Stimulated activated naive CD8-positive, alpha-beta T cell treated with anti-CD3 and anti-CD28 coated beads, Interleukin-15, amount 100 ng/mL, for 72 hours (primary cell): ENCODE measurements at regions not wholly inside any gene's neighbourhood (a gene's known extent, or its start where the extent isn't known, plus 50 kb on each side); places are given as distances from the start of the nearest gene placed in this dataset.
A peak's percentile ranks its signal among the peaks of the same experiment; 100 is the strongest.
"Not testable (repeated sequence)": the region's sequence is repeated elsewhere in the genome, so short reads cannot be mapped to it uniquely, and the experiment has no call there.

Experiments
- ATAC-seq: fragments of 150-1000 bp; cut with Tn5 transposase; 2 replicates; pipeline ENCODE4 v1.10.0; 2021; ENCODE audit warnings: mild to moderate bottlenecking, moderate library complexity
- DNase-seq, 2 donors: peaks; one replicate each; pipeline ENCODE4 v3.0.0; 2021 to 2022
- H3K27ac Mint-ChIP-seq, 2 donors: one replicate each; pipeline ENCODE4 v1.8.0; 2022; ENCODE audit warnings: mild to moderate bottlenecking in 2 of 2, mixed read lengths in 2 of 2, moderate library complexity in 2 of 2
- H3K27me3 Mint-ChIP-seq: one replicate; pipeline ENCODE4 v1.8.0; 2022; ENCODE audit warnings: mixed read lengths
- H3K4me1 Mint-ChIP-seq: one replicate; pipeline ENCODE4 v1.8.0; 2022; ENCODE audit warnings: mild to moderate bottlenecking, mixed read lengths
- H3K4me3 Mint-ChIP-seq, 2 donors: one replicate each; pipeline ENCODE4 v1.8.0; 2022; ENCODE audit warnings: mild to moderate bottlenecking in 2 of 2, mixed read lengths in 2 of 2, moderate library complexity in 1 of 2
- H3K9me3 Mint-ChIP-seq, 2 donors: one replicate each; pipeline ENCODE4 v1.8.0; 2022; ENCODE audit warnings: mixed read lengths in 2 of 2

GRCh38 chr20:1735417-1736089, 78.0 kb upstream of the SIRPG start:
- no peak overlapping the region for H3K27ac Mint-ChIP-seq
- no peaks in the 10 kb centered on the region for H3K9me3 Mint-ChIP-seq
- no peak for DNase-seq
- H3K4me3 Mint-ChIP-seq, result no peak overlapping the region
- no peaks in the 10 kb centered on the region for H3K4me1 Mint-ChIP-seq
- peak; percentile 60 for ATAC-seq
- no peaks in the 10 kb centered on the region for H3K27me3 Mint-ChIP-seq

- no peaks in the 10 kb centered on the region for H3K4me1 Mint-ChIP-seq
- no peaks in the 10 kb centered on the region for H3K9me3 Mint-ChIP-seq
- ATAC-seq (peak; percentile 87), DNase-seq (no peak)
- no peaks in the 10 kb centered on the region for H3K27me3 Mint-ChIP-seq
- H3K4me3 Mint-ChIP-seq, result peak overlapping the region; percentile 7 to 39
- no peak overlapping the region for H3K27ac Mint-ChIP-seq
These were observed 76.8 kb upstream of the SIRPG start for GRCh38 chr20:1734269-1734858.

- ATAC-seq (peak; percentile 67), DNase-seq (peak; percentile 15 to 39)
- H3K9me3 Mint-ChIP-seq, H3K4me1 Mint-ChIP-seq, H3K27me3 Mint-ChIP-seq: not testable (repeated sequence)
- peak overlapping the region; percentile 89 to 91 for H3K27ac Mint-ChIP-seq
- H3K4me3 Mint-ChIP-seq, result peak overlapping the region; percentile 77 to 79
These were observed 74.3 kb upstream of the SIRPG start for GRCh38 chr20:1731828-1732375.

GRCh38 chr20:1730981-1731711, 73.6 kb upstream of the SIRPG start:
- ATAC-seq, H3K4me1 Mint-ChIP-seq, DNase-seq, H3K27me3 Mint-ChIP-seq, H3K9me3 Mint-ChIP-seq: not testable (repeated sequence)
- Mint-ChIP-seq H3K4me3 (peak overlapping the region; percentile 77 to 79), H3K27ac (peak overlapping the region; percentile 89 to 91)

- not testable (repeated sequence) for H3K4me3 Mint-ChIP-seq, DNase-seq, H3K4me1 Mint-ChIP-seq, H3K27ac Mint-ChIP-seq, ATAC-seq, H3K27me3 Mint-ChIP-seq
- H3K9me3 Mint-ChIP-seq, result peaks cover 18 to 20% of the 10 kb centered on the region in 2 donors
These were observed 69.7 kb upstream of the SIRPG start for GRCh38 chr20:1727303-1727702.

- no peak for DNase-seq
- Mint-ChIP-seq H3K27me3 (no peaks in the 10 kb centered on the region), H3K4me1 (peaks cover 13% of the 10 kb centered on the region), H3K27ac (no peak overlapping the region), H3K4me3 (no peak overlapping the region), H3K9me3 (peaks cover 18 to 20% of the 10 kb centered on the region in 2 donors)
- no peak for ATAC-seq
These were observed 67.3 kb upstream of the SIRPG start for GRCh38 chr20:1724901-1725300.

GRCh38 chr20:1722513-1723050, 65.0 kb upstream of the SIRPG start:
- ATAC-seq (no peak), DNase-seq (no peak)
- Mint-ChIP-seq H3K4me3 (no peak overlapping the region), H3K27ac (peak overlapping the region in 1 of 2 donors; percentile 80), H3K4me1 (peaks cover 25% of the 10 kb centered on the region), H3K9me3 (peaks cover 18 to 20% of the 10 kb centered on the region in 2 donors), H3K27me3 (no peaks in the 10 kb centered on the region)

- H3K9me3 Mint-ChIP-seq, result peaks cover 18 to 20% of the 10 kb centered on the region in 2 donors
- H3K27me3 Mint-ChIP-seq, result no peaks in the 10 kb centered on the region
- peaks cover 25% of the 10 kb centered on the region for H3K4me1 Mint-ChIP-seq
- H3K27ac Mint-ChIP-seq, result peak overlapping the region in 1 of 2 donors; percentile 80
- no peak for ATAC-seq
- DNase-seq, result no peak
- H3K4me3 Mint-ChIP-seq, result no peak overlapping the region
These were observed 64.3 kb upstream of the SIRPG start for GRCh38 chr20:1721687-1722512.

- Mint-ChIP-seq H3K9me3 (peaks cover 18 to 20% of the 10 kb centered on the region in 2 donors), H3K27me3 (no peaks in the 10 kb centered on the region), H3K4me3 (no peak overlapping the region), H3K4me1 (peaks cover 25% of the 10 kb centered on the region), H3K27ac (peak overlapping the region in 1 of 2 donors; percentile 8)
- no peak for DNase-seq
- ATAC-seq, result no peak
These were observed 63.4 kb upstream of the SIRPG start for GRCh38 chr20:1720845-1721475.

GRCh38 chr20:1720226-1720625, 62.6 kb upstream of the SIRPG start:
- Mint-ChIP-seq H3K27ac (no peak overlapping the region), H3K9me3 (peaks cover 20 to 27% of the 10 kb centered on the region in 2 donors), H3K27me3 (no peaks in the 10 kb centered on the region), H3K4me3 (no peak overlapping the region), H3K4me1 (peaks cover 25% of the 10 kb centered on the region)
- DNase-seq (no peak), ATAC-seq (no peak)

- ATAC-seq, result no peak
- Mint-ChIP-seq H3K27ac (no peak overlapping the region), H3K4me1 (peaks cover 25% of the 10 kb centered on the region)
These were observed 61.2 kb upstream of the SIRPG start for GRCh38 chr20:1718604-1719384.

GRCh38 chr20:1712634-1713624, 55.4 kb upstream of the SIRPG start:
- Mint-ChIP-seq H3K27me3 (no peaks in the 10 kb centered on the region), H3K4me1 (peaks cover 14% of the 10 kb centered on the region)
- ATAC-seq, result no peak

More at GRCh38 chr20:1718604-1719384, 61.2 kb upstream of the SIRPG start:
- no peaks in the 10 kb centered on the region for H3K27me3 Mint-ChIP-seq
- DNase-seq, result no peak
- H3K9me3 Mint-ChIP-seq, result peaks cover 11 to 26% of the 10 kb centered on the region in 2 donors
- no peak overlapping the region for H3K4me3 Mint-ChIP-seq

More at GRCh38 chr20:1712634-1713624, 55.4 kb upstream of the SIRPG start:
- Mint-ChIP-seq H3K27ac (no peak overlapping the region), H3K9me3 (peaks cover 5 to 38% of the 10 kb centered on the region in 2 donors), H3K4me3 (no peak overlapping the region)
- no peak for DNase-seq
